Superior temporal gyrus (tissue), 1 donor: ENCODE measurements at regions not wholly inside any gene's neighbourhood (a gene's known extent, or its start where the extent isn't known, plus 50 kb on each side); places are given as distances from the start of the nearest gene placed in this dataset.

Experiments
- DNase-seq: peaks from one replicate; pipeline ENCODE4 v3.0.0-alpha.2; 2016; ENCODE audit errors: extremely low spot score

GRCh38 chr20:11389186-11389585, 528.5 kb upstream of the BTBD3 start:
- DNase-seq, result no peak

- no peak for DNase-seq
Measured at GRCh38 chr20:11391591-11391990, 526.1 kb upstream of the BTBD3 start.

- no peak for DNase-seq
Measured at GRCh38 chr20:11394145-11394833, 523.4 kb upstream of the BTBD3 start.

GRCh38 chr20:11395581-11395980, 522.1 kb upstream of the BTBD3 start:
- DNase-seq, result no peak

- DNase-seq, result no peak
Measured at GRCh38 chr20:11401988-11402387, 515.7 kb upstream of the BTBD3 start.

GRCh38 chr20:11403711-11404110, 514.0 kb upstream of the BTBD3 start:
- DNase-seq, result no peak

- no peak for DNase-seq
Measured at GRCh38 chr20:11406877-11407276, 510.8 kb upstream of the BTBD3 start.

GRCh38 chr20:11409561-11409960, 508.1 kb upstream of the BTBD3 start:
- no peak for DNase-seq

GRCh38 chr20:11411765-11412164, 505.9 kb upstream of the BTBD3 start:
- no peak for DNase-seq

GRCh38 chr20:11426948-11427347, 490.7 kb upstream of the BTBD3 start:
- no peak for DNase-seq

- DNase-seq, result no peak
Measured at GRCh38 chr20:11429168-11429567, 488.5 kb upstream of the BTBD3 start.

GRCh38 chr20:11429889-11430519, 487.7 kb upstream of the BTBD3 start:
- DNase-seq, result no peak

- no peak for DNase-seq
Measured at GRCh38 chr20:11430652-11431051, 487.0 kb upstream of the BTBD3 start.

- no peak for DNase-seq
Measured at GRCh38 chr20:11431621-11432020, 486.1 kb upstream of the BTBD3 start.

GRCh38 chr20:11432407-11432806, 485.3 kb upstream of the BTBD3 start:
- DNase-seq, result no peak

GRCh38 chr20:11436113-11436905, 481.4 kb upstream of the BTBD3 start:
- DNase-seq, result no peak

- no peak for DNase-seq
Measured at GRCh38 chr20:11437090-11437489, 480.6 kb upstream of the BTBD3 start.

- DNase-seq, result no peak
Measured at GRCh38 chr20:11437611-11438380, 479.9 kb upstream of the BTBD3 start.

GRCh38 chr20:11438412-11438811, 479.3 kb upstream of the BTBD3 start:
- no peak for DNase-seq

- no peak for DNase-seq
Measured at GRCh38 chr20:11443382-11444119, 474.1 kb upstream of the BTBD3 start.

- no peak for DNase-seq
Measured at GRCh38 chr20:11445161-11445560, 472.5 kb upstream of the BTBD3 start.
